GM12864 (cell line): ENCODE measurements at regions not wholly inside any gene's neighbourhood (a gene's known extent, or its start where the extent isn't known, plus 50 kb on each side); places are given as distances from the start of the nearest gene placed in this dataset.
"Not testable (repeated sequence)": the region's sequence is repeated elsewhere in the genome, so short reads cannot be mapped to it uniquely, and the experiment has no call there.

Source experiments
- DNase-seq: peaks from one replicate; pipeline ENCODE4 v3.0.0-alpha.2; 2011; ENCODE audit warnings: low read depth
- H3K4me3 ChIP-seq: 2 replicates; pipeline ENCODE4 v1.5.1; 2011; ENCODE audit warnings: mild to moderate bottlenecking, low read depth, low read length, control low read depth
- CTCF ChIP-seq: IDR thresholded peaks from 2 replicates; pipeline ENCODE4 v1.5.1; 2011; ENCODE audit warnings: low read depth, mild to moderate bottlenecking, moderate library complexity, low read length, control low read depth, inconsistent platforms; ENCODE audit errors: missing control alignments

- H3K4me3 ChIP-seq, result no peak overlapping the region
- TF ChIP-seq CTCF, result no peak
Measured at GRCh38 chr5:63097286-63097685, 518.7 kb downstream of the LRRC70 start.

GRCh38 chr5:63094730-63095129 lies 516.1 kb downstream of the LRRC70 start:
- H3K4me3 ChIP-seq, result no peak overlapping the region
- DNase-seq, result no peak
- no peak for TF ChIP-seq CTCF

More at GRCh38 chr5:63097286-63097685, 518.7 kb downstream of the LRRC70 start:
- DNase-seq, result no peak

DNA sequence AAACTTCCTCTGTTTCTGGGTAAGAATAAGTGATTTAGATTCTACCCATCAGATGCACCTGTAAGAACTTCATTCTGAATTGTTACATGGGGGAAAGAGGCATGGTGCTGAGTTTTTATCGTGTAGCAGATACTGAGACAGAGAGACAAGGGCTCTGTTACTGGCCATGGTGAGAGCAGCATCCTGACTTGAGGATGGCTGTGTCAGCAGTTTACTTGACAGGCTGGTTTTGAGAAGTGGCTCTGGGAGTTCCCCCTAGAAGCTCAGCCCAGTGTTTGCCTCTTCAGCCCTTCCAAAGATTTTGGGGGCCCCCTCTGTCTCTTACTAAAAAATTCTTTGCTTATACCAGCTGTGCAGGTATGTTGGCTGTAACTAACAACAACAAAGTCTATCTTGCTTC lies 510.5 kb downstream of the LRRC70 start:
- TF ChIP-seq CTCF, result no peak
- H3K4me3 ChIP-seq, result no peak overlapping the region
- DNase-seq, result no peak

- no peak for TF ChIP-seq CTCF
- no peak overlapping the region for H3K4me3 ChIP-seq
- no peak for DNase-seq
Measured at GRCh38 chr5:63085561-63085960, 506.9 kb downstream of the LRRC70 start.

GRCh38 chr5:63083689-63084088 lies 505.1 kb downstream of the LRRC70 start:
- DNase-seq, H3K4me3 ChIP-seq: not testable (repeated sequence)

GRCh38 chr5:63081402-63081801 lies 502.8 kb downstream of the LRRC70 start:
- no peak overlapping the region for H3K4me3 ChIP-seq
- DNase-seq, result no peak
- TF ChIP-seq CTCF, result no peak

DNA sequence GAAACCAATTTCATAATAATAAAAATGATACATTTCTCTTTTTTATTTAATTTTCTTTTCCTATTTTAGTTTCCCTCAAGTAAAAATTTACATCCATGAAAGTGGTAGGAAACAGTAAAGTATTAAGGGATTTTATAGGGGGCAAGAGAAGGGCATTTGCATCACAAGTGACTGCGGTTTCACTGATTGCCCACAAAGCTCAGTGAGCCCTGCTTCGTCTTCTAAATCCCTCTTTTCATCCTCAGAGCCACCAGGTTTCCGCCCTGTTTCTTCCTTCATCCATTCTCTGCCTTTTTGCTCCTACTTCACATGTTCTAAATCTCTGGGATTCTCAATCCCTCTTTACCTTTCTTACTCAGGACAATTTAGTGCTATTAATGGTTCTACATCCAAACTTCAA lies 491.4 kb downstream of the LRRC70 start:
- H3K4me3 ChIP-seq, result no peak overlapping the region
- no peak for DNase-seq
- TF ChIP-seq CTCF, result no peak

DNA sequence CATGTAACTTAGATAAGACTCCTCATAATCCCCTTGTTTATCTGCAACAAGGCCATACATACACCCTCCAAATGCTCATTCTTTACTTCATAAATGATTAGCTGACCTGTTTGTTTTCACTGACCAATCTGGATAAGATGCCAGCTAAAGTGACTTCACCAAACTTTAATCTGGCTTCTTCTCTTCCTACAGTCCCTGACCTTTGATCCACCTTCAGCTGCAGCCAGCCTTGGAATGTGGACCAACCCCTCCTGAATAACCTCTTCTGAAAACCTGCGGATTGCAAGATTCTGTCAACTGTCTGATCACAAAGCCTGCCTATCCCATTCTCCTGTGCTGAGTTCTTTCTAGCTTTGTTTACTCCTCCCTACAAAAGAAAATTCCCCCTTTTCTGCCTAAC lies 476.8 kb downstream of the LRRC70 start:
- no peak for TF ChIP-seq CTCF
- H3K4me3 ChIP-seq, result no peak overlapping the region
- DNase-seq, result no peak
